ENCODE measurements at regions not wholly inside any gene's neighbourhood (a gene's known extent, or its start where the extent isn't known, plus 50 kb on each side); places are given as distances from the start of the nearest gene placed in this dataset.

GRCh38 chr10:124339119-124340032 is 79.3 kb downstream of the OAT start:
- H3K4me3 Mint-ChIP-seq, result no peak overlapping the region
- intact Hi-C loops (cut with micrococcal nuclease), result no loop called here
- ChIA-PET CTCF (interaction anchor here (1.4 kb wide), 1 partner anchor 345 kb away, joined by 6 read pairs; no protein-coding TSS in a partner anchor), POLR2A (no interaction called here)
- H3K27ac Mint-ChIP-seq, result no peak overlapping the region
- peaks cover 13% of the 10 kb centered on the region for H3K4me1 Mint-ChIP-seq (ENCODE audit: low read depth)
- TF ChIP-seq CTCF (IDR thresholded peaks at IDR 0.05), result no peak
- peaks cover 3% of the 10 kb centered on the region for H3K27me3 Mint-ChIP-seq
- no peak for DNase-seq
- no peaks in the 10 kb centered on the region for H3K9me3 Mint-ChIP-seq
- ATAC-seq, result no peak
- H3K36me3 Mint-ChIP-seq (ENCODE audit: low read depth), result no peaks in the 10 kb centered on the region

- Mint-ChIP-seq H3K36me3 (ENCODE audit: low read depth) (no peaks in the 10 kb centered on the region), H3K4me1 (ENCODE audit: low read depth) (peaks cover 13% of the 10 kb centered on the region), H3K9me3 (no peaks in the 10 kb centered on the region), H3K27ac (no peak overlapping the region), H3K4me3 (no peak overlapping the region), H3K27me3 (peaks cover 3% of the 10 kb centered on the region)
- ChIA-PET CTCF (no interaction called here), POLR2A (no interaction called here)
- TF ChIP-seq CTCF (IDR thresholded peaks at IDR 0.05), result no peak
- no peak for DNase-seq
- ATAC-seq, result no peak
- intact Hi-C loops (cut with micrococcal nuclease), result no loop called here
Observed at GRCh38 chr10:124338276-124338925, 80.3 kb downstream of the OAT start.

- ATAC-seq, result no peak
- CTCF ChIA-PET, result interaction anchor here (1.4 kb wide), 1 partner anchor 341 kb away, joined by 3 read pairs; no protein-coding TSS in a partner anchor
- no peak for TF ChIP-seq CTCF (IDR thresholded peaks at IDR 0.05)
- POLR2A ChIA-PET, result no interaction called here
- H3K27me3 Mint-ChIP-seq, result peaks cover 3% of the 10 kb centered on the region
- intact Hi-C loops (cut with micrococcal nuclease), result no loop called here
- peaks cover 5% of the 10 kb centered on the region for H3K4me1 Mint-ChIP-seq (ENCODE audit: low read depth)
- H3K9me3 Mint-ChIP-seq, result peaks cover 10% of the 10 kb centered on the region
- DNase-seq, result no peak
- H3K27ac Mint-ChIP-seq, result no peak overlapping the region
- H3K4me3 Mint-ChIP-seq, result no peak overlapping the region
- no peaks in the 10 kb centered on the region for H3K36me3 Mint-ChIP-seq (ENCODE audit: low read depth)
Observed at GRCh38 chr10:124336186-124336585, 82.5 kb downstream of the OAT start.

- ChIA-PET POLR2A (no interaction called here), CTCF (no interaction called here)
- peaks cover 6% of the 10 kb centered on the region for H3K27me3 Mint-ChIP-seq
- H3K4me3 Mint-ChIP-seq, result no peak overlapping the region
- no peak for ATAC-seq
- no peaks in the 10 kb centered on the region for H3K4me1 Mint-ChIP-seq (ENCODE audit: low read depth)
- intact Hi-C loops (cut with micrococcal nuclease), result no loop called here
- no peak for TF ChIP-seq CTCF (IDR thresholded peaks at IDR 0.05)
- no peak overlapping the region for H3K27ac Mint-ChIP-seq
- DNase-seq, result no peak
- H3K36me3 Mint-ChIP-seq (ENCODE audit: low read depth), result no peaks in the 10 kb centered on the region
- H3K9me3 Mint-ChIP-seq, result peaks cover 14% of the 10 kb centered on the region
Observed at GRCh38 chr10:124333931-124334330, 84.8 kb downstream of the OAT start.

- Mint-ChIP-seq H3K4me3 (no peak overlapping the region), H3K9me3 (peaks cover 14% of the 10 kb centered on the region), H3K27me3 (peaks cover 6% of the 10 kb centered on the region), H3K36me3 (ENCODE audit: low read depth) (no peaks in the 10 kb centered on the region), H3K4me1 (ENCODE audit: low read depth) (no peaks in the 10 kb centered on the region), H3K27ac (no peak overlapping the region)
- intact Hi-C loops (cut with micrococcal nuclease), result no loop called here
- no peak for DNase-seq
- TF ChIP-seq CTCF (IDR thresholded peaks at IDR 0.05), result no peak
- ChIA-PET CTCF (no interaction called here), POLR2A (no interaction called here)
- no peak for ATAC-seq
Observed at GRCh38 chr10:124332426-124332825, 86.3 kb downstream of the OAT start.

All from activated CD8-positive, alpha-beta T cell treated with anti-CD3 and anti-CD28 coated beads for 36 hours (primary cell).